Breast epithelium (tissue), 4 donors: ENCODE measurements at regions not wholly inside any gene's neighbourhood (a gene's known extent, or its start where the extent isn't known, plus 50 kb on each side); places are given as distances from the start of the nearest gene placed in this dataset.

ENCODE experiments used
- DNase-seq, 2 donors: peaks; one replicate each; pipeline ENCODE4 v3.0.0-alpha.2; 2019; ENCODE audit warnings: low spot score in 2 of 2
- H3K27ac ChIP-seq, 2 donors: fragments of 200-600 bp; sonication (generic) in 1 of 2; one replicate each; pipeline ENCODE4 v1.5.1; 2016 to 2019; ENCODE audit warnings: mild to moderate bottlenecking in 1 of 2
- H3K27me3 ChIP-seq, 2 donors: fragments of 200-600 bp; sonication (generic) in 1 of 2; one replicate each; pipeline versions ENCODE4 v1.5.1 to v1.6.0; 2017 to 2019; ENCODE audit warnings: control low read depth in 1 of 2, mild to moderate bottlenecking in 1 of 2
- H3K36me3 ChIP-seq: fragments of 200-600 bp; one replicate; pipeline ENCODE4 v1.5.1; 2019
- H3K4me1 ChIP-seq, 2 donors: fragments of 200-600 bp; sonication (generic); one replicate each; pipeline ENCODE4 v1.5.1; 2016 to 2019; ENCODE audit warnings: control low read depth in 1 of 2
- H3K4me3 ChIP-seq, 3 donors: fragments of 200-600 bp; sonication (generic); 1 replicate in 2 of 3; 2 replicates in 1 of 3; pipeline ENCODE4 v1.5.1; 2016 to 2019; ENCODE audit warnings: mild to moderate bottlenecking in 3 of 3, moderate library complexity in 2 of 3
- H3K9me3 ChIP-seq, 2 donors: fragments of 200-600 bp; sonication (generic) in 1 of 2; one replicate each; pipeline ENCODE4 v1.5.1; 2016 to 2019; ENCODE audit warnings: control low read depth in 1 of 2
- POLR2A ChIP-seq: fragments of 450-650 bp; IDR thresholded peaks from one replicate; pipeline ENCODE4 v1.6.1; 2016; ENCODE audit warnings: antibody characterized with exemption, mild to moderate bottlenecking, moderate library complexity
- POLR2AphosphoS5 ChIP-seq, 3 donors: sonication (generic); formaldehyde crosslinking; IDR thresholded peaks; one replicate each; pipeline ENCODE4 v1.6.1; 2017; ENCODE audit warnings: antibody characterized with exemption in 3 of 3
- intact Hi-C: fragments of 100-400 bp; cut with DNase I; formaldehyde crosslinking; loops from one replicate; pipeline ENCODE4 v1.15.1; 2023; ENCODE audit warnings: low total_unique reads
- TF ChIP-seq, protein P1 (sequence below), 3 donors: fragments of 450-650 bp; IDR thresholded peaks; one replicate each; pipeline ENCODE4 v1.5.1; 2016 to 2017; ENCODE audit warnings: antibody characterized with exemption in 3 of 3, mild to moderate bottlenecking in 3 of 3, moderate library complexity in 3 of 3

DNA sequence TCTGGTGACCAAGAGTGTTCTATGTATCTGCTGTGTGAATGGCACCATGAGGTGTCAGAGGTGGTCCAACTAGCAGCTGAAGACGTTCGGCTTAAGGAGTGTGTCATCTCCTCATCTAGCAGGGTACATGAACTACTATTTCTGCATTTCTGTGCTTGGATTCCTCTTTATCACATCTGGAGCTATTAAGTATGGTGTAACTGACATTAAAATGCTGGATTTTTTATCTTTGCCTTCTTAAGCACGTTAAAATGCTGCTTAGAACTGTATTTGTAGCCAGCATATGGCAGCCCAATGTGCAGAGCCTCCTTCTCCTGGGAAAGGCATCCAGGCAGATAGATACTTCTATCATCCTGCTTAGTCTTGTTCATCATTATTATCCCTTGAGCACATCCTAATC lies 409.3 kb upstream of the MMADHC start:
- DNase-seq, result no peak
- no peaks in the 10 kb centered on the region for H3K27me3 ChIP-seq
- H3K4me3 ChIP-seq, result no peak overlapping the region
- no peaks in the 10 kb centered on the region for H3K9me3 ChIP-seq
- no peak overlapping the region for H3K27ac ChIP-seq
- TF ChIP-seq, protein P1, sequence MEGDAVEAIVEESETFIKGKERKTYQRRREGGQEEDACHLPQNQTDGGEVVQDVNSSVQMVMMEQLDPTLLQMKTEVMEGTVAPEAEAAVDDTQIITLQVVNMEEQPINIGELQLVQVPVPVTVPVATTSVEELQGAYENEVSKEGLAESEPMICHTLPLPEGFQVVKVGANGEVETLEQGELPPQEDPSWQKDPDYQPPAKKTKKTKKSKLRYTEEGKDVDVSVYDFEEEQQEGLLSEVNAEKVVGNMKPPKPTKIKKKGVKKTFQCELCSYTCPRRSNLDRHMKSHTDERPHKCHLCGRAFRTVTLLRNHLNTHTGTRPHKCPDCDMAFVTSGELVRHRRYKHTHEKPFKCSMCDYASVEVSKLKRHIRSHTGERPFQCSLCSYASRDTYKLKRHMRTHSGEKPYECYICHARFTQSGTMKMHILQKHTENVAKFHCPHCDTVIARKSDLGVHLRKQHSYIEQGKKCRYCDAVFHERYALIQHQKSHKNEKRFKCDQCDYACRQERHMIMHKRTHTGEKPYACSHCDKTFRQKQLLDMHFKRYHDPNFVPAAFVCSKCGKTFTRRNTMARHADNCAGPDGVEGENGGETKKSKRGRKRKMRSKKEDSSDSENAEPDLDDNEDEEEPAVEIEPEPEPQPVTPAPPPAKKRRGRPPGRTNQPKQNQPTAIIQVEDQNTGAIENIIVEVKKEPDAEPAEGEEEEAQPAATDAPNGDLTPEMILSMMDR (IDR thresholded peaks at IDR 0.05), result no peak
- H3K36me3 ChIP-seq, result no peaks in the 10 kb centered on the region
- H3K4me1 ChIP-seq, result peaks cover 0 to 3% of the 10 kb centered on the region in 2 donors
- intact Hi-C loops, result no loop called here

DNA sequence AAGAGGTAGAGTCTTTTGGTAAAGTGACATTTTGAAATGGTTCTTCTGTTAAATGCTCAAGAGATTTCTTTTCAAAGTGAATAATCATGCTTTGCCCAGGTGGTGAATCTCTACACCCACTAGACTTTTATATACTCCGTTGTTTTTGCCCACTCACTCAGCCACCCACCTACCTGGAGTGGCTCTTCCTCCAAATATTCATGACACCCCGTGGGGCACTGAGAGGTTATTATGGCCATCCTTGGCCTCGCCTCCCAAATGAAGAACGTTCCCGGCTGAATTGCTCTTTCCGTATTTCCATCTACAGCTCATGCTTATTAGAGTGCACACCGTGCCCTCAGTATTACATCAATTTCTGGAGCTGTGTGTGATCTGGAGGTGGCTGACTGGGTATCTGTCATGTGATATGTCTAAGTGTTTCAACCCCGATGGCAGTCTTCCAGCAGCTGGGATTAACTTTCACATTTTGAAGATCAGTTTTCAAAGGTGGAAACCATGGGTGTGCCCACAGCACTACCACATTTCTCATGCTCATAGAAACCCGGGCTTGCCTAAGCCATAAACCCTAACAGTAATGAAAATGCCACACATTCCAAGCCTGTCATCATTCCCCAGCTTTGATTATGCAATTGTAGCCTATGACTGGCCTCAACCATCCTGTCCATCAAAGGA lies 406.6 kb upstream of the MMADHC start:
- peaks cover 0 to 7% of the 10 kb centered on the region in 2 donors for H3K4me1 ChIP-seq

GRCh38 chr2:149993316-149993715 lies 405.7 kb upstream of the MMADHC start:
- intact Hi-C loops, result no loop called here
- H3K4me1 ChIP-seq, result peaks cover 0 to 9% of the 10 kb centered on the region in 2 donors
- H3K27me3 ChIP-seq, result no peaks in the 10 kb centered on the region
- DNase-seq, result no peak
- H3K9me3 ChIP-seq, result no peaks in the 10 kb centered on the region
- H3K36me3 ChIP-seq, result no peaks in the 10 kb centered on the region
- H3K4me3 ChIP-seq, result no peak overlapping the region
- TF ChIP-seq POLR2AphosphoS5 (IDR thresholded peaks at IDR 0.05) (no peak), POLR2A (no peak)
- TF ChIP-seq, protein P1 (IDR thresholded peaks at IDR 0.05), result no peak
- H3K27ac ChIP-seq, result no peak overlapping the region

More for the DNA sequence above, 406.6 kb upstream of the MMADHC start:
- no peak overlapping the region for H3K4me3 ChIP-seq
- intact Hi-C loops, result no loop called here
- H3K27ac ChIP-seq, result no peak overlapping the region
- no peak for DNase-seq
- no peaks in the 10 kb centered on the region for H3K27me3 ChIP-seq
- H3K9me3 ChIP-seq, result no peaks in the 10 kb centered on the region
- H3K36me3 ChIP-seq, result no peaks in the 10 kb centered on the region
- TF ChIP-seq, protein P1 (IDR thresholded peaks at IDR 0.05), result no peak
- TF ChIP-seq POLR2AphosphoS5 (IDR thresholded peaks at IDR 0.05), result no peak
- TF ChIP-seq POLR2A, result no peak

- H3K27ac ChIP-seq, result peak overlapping the region; percentile 43 to 46
- intact Hi-C loops, result no loop called here
- H3K27me3 ChIP-seq, result no peaks in the 10 kb centered on the region
- no peak for DNase-seq
- no peak overlapping the region for H3K4me3 ChIP-seq
- no peaks in the 10 kb centered on the region for H3K36me3 ChIP-seq
- H3K9me3 ChIP-seq, result no peaks in the 10 kb centered on the region
- H3K4me1 ChIP-seq, result peaks cover 0 to 9% of the 10 kb centered on the region in 2 donors
- TF ChIP-seq, protein P1 (IDR thresholded peaks at IDR 0.05), result peak in 1 of 3 donors; percentile 28
- no peak for TF ChIP-seq POLR2A
Observed at GRCh38 chr2:149991576-149991975, 404.0 kb upstream of the MMADHC start.

DNA sequence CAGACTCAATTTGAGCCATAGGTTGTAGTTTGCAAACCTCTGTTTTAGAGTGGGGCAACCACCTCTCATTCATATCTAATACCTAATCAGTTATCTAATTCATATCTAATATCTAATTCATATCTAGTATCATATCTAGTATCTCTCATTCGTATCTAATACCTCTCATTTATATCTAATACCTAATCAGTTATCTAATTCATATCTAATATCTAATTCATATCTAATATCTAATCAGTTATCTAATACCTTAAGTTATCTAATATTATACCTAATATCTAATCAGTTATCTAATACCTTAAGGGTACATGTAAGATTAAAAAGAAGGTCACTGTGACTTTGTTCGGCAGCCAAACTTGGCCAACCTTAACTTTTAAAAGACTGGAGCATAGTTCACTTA lies 403.4 kb upstream of the MMADHC start:
- Histone ChIP-seq H3K27me3 (no peaks in the 10 kb centered on the region), H3K4me1 (peaks cover 0 to 9% of the 10 kb centered on the region in 2 donors), H3K4me3 (no peak overlapping the region), H3K36me3 (no peaks in the 10 kb centered on the region), H3K9me3 (no peaks in the 10 kb centered on the region), H3K27ac (peak overlapping the region; percentile 46 to 50)
- intact Hi-C loops, result no loop called here
- DNase-seq, result no peak
- TF ChIP-seq POLR2A, result no peak
- TF ChIP-seq, protein P1 (IDR thresholded peaks at IDR 0.05), result no peak
- no peak for TF ChIP-seq POLR2AphosphoS5 (IDR thresholded peaks at IDR 0.05)
